PFSK-1 (cell line): ENCODE measurements at regions not wholly inside any gene's neighbourhood (a gene's known extent, or its start where the extent isn't known, plus 50 kb on each side); places are given as distances from the start of the nearest gene placed in this dataset.

Source experiments
- FOXP2 ChIP-seq: optimal IDR thresholded peaks from 2 replicates; pipeline ENCODE3; 2011; ENCODE audit warnings: borderline replicate concordance, control low read depth, inconsistent platforms; ENCODE audit not compliant: insufficient read depth; ENCODE audit errors: extremely low read length, extremely low read depth
- REST ChIP-seq, 2 experiments: IDR thresholded peaks; 2 replicates each; pipeline versions ENCODE4 v1.6.1 to v1.8.0; 2011 to 2012; ENCODE audit warnings: low read depth in 2 of 2, low read length in 2 of 2, control low read depth in 1 of 2, inconsistent platforms in 1 of 2, mild to moderate bottlenecking in 1 of 2, moderate library complexity in 1 of 2; ENCODE audit not compliant: insufficient read depth in 1 of 2
- SIN3A ChIP-seq: IDR thresholded peaks from 2 replicates; pipeline ENCODE4 v1.6.1; 2012; ENCODE audit warnings: mild to moderate bottlenecking, low read length, moderate library complexity, borderline replicate concordance; ENCODE audit not compliant: insufficient read depth

GRCh38 chr5:158308429-158309025 is 449.6 kb upstream of the CLINT1 start:
- TF ChIP-seq REST (IDR thresholded peaks at IDR 0.05; ENCODE audit: insufficient read depth in 1 of 2, low read depth in 2 of 2, low read length in 2 of 2) (no peak), FOXP2 (no peak), SIN3A (no peak)
